Stimulated activated CD8-positive, alpha-beta memory T cell treated with anti-CD3 and anti-CD28 coated beads, Interleukin-7, amount 100 ng/mL, for 48 hours (primary cell): ENCODE measurements at regions not wholly inside any gene's neighbourhood (a gene's known extent, or its start where the extent isn't known, plus 50 kb on each side); places are given as distances from the start of the nearest gene placed in this dataset.
"Not testable (repeated sequence)": the region's sequence is repeated elsewhere in the genome, so short reads cannot be mapped to it uniquely, and the experiment has no call there.

Source experiments
- DNase-seq, 2 donors: peaks; one replicate each; pipeline ENCODE4 v3.0.0-alpha.2; 2020; ENCODE audit warnings: low read depth in 1 of 2; ENCODE audit errors: extremely low read depth in 1 of 2

DNA sequence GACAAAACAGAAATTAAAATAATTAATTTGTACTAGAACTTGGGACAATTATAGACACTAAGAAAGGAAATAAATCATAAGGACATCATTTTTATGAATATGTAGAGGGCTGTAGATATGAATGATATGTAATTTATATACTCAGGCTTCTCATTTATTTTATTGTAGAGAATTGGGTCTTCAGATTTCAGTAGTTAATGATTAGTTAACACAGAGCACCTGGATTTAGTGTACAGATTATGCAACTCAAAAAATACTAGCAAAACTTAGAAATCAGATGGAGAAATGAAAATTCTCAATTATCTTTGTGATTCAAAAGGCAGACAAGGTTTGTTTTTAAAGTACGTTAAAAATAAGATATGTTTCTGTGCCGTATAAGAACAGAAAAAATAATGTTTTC lies 1311.7 kb upstream of the SLC39A10 start:
- no peak for DNase-seq

DNA sequence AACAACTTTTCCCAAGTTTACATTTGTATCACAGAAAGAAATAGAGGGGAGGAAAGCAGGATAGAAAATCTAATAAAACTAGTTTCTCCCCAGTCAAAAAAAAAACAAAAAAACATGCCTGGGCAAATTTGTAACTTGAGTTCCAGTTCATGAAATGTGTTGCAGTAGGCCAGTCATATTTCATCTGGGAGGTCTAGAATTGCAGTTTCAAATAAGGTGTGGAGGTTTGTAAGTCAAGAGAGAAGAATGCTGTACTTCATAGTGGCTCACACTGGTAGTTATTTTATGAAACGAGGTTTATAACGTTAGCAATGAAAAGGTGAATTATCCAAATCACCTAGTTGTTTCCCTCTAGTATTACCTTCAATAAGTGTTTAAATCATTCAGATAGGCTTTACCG lies 1313.9 kb upstream of the SLC39A10 start:
- no peak for DNase-seq

DNA sequence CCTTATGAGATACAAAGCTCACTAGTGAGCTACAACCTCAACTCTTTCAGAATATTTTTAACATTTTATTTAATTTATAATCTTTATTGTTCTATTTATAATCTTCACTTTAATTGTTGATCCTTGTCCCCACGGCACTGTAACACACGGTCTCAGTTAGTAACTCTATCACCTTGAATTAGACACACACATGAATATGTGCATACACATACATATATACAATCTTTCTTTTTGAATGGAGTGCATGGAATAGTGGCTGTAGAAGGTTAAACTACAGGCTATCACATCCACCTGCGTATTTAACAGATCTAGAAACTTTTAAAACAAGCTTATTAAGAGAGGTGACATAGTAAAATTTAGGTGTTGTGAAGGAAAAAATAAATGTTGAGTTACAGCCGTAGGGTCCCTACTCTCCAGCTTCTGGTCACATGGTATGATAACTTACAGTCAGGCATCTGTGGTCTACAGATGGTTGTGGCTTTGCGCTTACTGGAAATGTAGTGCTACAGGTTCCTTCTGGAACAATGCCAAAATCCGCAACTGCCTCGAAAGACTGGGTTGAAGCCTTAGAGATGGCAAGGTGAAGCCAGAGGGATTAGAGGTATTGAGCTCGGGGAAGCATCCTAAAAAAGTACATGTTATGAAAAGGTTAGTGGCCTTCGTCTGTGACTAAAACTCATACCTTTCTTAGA lies 1324.1 kb upstream of the SLC39A10 start:
- DNase-seq, result no peak

DNA sequence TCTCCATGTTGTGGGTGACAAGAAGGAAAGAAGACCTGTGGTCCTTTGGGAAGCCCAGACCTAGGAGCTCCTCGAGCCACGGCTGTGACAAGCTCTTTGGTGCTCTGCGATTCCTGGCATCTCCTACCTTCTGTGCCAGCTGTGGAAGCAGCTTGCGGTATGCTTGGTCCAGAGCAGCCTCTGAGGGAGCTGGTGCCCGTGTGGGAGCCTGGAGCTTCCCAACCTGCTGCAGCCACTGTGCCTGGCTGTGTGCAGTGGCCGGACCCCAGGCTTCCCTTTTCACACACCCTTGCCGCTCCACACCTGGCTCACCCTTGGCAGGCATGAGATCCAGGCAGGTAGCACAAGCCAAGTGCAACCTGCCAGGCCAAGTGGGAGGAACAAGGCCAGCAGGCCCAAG lies 1328.6 kb upstream of the SLC39A10 start:
- DNase-seq, result no peak

DNA sequence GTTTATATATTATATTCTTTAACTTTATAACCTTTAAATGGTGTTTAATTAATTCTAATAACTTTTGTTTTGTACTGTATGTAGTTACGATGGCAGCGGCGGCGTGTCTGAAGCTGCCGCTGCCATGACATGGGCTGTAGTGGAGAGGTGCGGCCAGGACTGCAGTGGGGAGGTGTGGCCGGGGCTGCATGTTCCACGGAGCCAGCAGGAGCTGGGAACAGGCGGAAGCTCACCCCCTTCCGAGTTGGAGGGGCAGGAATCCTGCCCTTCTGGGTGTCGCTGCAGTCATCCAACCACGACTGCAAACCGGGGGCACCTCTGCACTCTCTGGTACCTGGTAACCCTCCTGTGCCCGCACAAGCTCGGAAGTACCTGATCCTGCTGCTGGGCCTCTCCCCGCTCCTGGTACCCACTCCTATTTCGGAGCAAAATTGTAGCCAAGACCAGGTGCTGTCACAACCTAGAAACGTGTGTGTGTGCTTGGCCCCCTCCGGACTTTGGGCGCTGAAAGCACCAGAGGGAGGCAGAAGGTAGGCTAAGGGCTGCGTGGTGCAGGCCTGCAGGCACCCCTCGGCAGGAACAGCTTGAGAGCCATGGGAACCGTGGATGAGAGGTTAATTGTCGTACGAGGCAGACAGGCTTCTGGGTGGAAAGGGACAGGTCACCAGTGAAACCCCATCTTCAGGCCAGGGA lies 1329.7 kb upstream of the SLC39A10 start:
- no peak for DNase-seq

DNA sequence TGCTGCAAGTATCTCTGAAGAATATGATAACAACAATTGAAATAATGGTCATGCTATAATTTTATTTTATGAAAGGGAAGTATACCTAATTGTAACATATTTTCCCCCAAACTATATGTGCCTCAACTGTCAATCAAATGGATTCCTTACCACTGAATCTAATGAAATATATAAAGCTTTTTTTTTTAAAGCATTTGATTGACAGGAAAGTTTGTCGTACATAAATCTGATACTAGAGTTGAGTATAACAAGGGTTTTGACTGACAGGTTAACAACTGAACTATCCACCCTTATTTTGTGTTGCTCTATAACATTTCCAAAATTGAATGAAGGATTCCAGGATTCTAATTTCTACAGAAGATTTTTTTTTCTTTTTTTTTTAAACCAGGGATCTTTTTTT lies 1333.3 kb upstream of the SLC39A10 start:
- no peak for DNase-seq

DNA sequence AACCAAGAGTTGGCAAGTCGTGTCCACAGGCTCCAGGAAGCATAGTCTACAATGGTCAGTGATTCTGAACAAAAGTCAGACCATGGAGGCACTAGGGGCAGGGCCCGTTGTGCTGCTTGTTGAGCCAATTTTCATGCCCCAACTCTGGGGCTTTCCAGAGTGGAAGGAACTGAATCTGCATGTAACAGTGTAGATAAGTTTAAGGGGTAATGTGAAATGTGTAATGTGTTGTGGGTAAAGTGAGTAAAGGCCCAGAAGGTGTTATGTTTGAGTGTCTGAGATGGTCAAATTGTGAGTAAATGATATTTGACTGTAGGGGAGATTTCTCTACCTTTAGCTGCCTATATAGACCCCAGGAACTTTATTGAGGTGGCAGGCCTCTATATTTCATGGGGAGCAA lies 1336.5 kb upstream of the SLC39A10 start:
- DNase-seq, result no peak

DNA sequence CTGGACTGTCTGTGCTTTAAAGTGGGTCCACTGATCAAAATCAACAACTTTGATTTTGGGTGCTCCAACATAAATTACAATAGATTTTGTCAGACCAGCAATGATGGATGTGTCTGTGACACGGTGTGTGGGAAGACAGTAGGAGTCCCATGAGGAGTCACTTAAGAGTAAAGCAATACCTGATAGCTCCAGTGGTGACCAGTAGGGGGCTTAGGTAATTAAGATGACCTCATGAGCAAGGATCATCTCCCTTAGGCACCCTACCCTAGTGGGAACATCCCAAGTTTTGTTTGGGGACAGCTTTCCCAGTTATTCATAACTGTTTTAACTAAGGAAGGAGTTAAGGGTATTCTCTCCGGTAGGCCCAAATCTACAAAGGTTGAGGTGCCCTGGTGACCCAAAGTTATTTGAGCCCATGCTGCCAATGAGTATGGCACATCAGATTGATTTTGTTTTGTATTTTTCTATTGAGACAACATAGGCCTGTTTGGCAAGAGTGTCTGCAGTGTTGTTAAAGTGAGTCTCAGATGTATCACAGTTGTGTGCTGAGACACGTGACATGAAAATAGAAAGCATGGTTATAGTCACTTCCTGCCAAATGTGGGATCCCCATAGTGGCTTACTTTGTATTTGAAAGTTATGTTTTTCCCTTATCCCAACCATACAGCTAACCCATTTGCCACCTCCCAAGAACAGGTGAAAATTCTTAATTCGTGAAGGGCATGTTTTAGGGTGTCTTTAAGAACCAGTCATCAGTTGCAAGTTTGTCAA lies 1337.6 kb upstream of the SLC39A10 start:
- DNase-seq, result no peak

DNA sequence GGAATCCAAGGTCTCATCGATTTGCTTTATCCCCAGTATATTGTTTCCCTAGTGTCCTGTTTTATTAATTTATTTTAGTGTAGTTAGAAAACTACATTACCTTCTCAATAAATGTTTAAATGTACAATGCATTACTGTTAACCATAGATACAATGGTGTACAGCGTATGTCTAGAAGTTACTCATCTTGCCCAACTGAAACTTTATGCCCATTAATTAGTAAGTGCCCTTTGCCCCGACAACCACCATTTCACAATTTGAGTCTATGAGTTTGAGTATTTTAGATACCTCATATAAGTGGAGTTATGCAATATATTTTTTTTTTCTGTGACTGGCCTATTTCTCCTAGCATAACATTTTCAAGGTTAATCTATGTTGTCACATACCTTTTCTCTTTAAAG lies 1343.0 kb upstream of the SLC39A10 start:
- no peak for DNase-seq

DNA sequence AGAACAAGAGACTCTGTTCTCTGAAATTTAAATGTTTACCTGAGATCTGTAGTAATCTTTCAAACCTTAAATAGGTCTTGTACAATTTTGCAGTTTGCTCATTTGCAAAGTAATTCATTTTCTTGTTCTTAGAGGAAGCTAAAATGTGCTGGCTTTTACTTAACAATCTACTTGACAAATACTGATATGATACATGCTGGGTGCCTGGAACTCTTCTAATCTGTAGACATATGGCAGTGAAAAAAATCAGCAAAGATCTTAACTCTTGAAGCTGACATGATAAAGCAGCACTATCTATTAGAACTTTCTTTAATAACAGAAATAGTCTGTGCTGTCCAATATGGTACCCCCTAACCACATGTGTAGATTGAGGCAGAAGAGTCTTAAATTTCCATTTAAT lies 1352.8 kb upstream of the SLC39A10 start:
- DNase-seq, result no peak

DNA sequence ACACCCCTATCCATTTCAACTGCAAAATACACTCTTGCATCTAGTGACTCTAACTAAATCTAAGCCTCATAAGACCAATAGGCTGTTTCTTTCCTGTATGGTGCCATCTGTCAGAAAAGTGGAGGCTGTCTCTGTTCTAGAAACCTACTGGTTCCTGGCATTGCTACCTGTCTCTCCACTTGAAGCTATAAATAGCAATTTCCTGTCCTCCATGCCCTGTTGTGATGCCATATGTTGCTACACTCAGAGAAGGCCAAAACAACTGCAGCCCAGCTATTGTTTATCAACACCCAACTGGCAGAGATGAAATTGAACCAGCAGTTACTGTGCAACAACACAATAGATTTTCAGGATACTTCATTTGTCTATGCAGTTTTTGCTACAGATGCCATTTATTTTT lies 1355.1 kb upstream of the SLC39A10 start:
- DNase-seq, result no peak

DNA sequence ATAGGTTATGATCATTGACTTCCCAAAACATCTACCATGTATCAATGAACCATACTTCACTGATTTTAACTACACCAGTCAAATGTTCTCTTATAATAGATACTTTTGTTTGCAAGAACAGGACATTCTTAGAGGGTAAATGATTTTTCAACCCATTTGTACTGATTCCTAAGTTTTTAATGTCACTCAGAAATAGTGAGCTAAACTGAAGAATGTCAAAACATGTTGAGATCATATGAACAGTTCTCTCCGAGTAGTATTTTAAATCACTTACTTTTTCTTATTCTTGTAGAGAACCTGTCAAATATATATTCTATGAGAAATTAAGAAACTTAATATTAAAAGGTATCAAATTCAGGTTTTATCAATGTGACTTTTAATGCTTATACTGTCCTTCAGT lies 1362.9 kb upstream of the SLC39A10 start:
- no peak for DNase-seq

DNA sequence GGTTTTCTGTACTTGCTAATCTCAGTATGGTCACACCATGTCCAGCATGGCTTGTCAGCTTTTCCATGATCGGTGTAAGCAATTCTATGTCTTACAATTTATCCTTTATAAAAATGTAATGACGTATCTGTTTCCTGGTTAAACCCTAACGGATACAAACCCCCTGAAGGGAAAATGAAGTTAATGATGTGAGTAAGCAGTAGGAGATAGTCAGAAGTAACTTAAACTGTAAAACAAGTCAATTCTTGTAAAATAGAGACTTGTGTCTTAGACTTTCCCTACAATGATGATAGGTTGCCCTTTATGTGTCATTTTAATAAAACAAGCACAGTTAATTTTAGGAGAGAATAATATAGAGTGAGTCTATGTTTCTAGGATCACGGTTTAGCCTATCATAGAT lies 1365.9 kb upstream of the SLC39A10 start:
- no peak for DNase-seq

DNA sequence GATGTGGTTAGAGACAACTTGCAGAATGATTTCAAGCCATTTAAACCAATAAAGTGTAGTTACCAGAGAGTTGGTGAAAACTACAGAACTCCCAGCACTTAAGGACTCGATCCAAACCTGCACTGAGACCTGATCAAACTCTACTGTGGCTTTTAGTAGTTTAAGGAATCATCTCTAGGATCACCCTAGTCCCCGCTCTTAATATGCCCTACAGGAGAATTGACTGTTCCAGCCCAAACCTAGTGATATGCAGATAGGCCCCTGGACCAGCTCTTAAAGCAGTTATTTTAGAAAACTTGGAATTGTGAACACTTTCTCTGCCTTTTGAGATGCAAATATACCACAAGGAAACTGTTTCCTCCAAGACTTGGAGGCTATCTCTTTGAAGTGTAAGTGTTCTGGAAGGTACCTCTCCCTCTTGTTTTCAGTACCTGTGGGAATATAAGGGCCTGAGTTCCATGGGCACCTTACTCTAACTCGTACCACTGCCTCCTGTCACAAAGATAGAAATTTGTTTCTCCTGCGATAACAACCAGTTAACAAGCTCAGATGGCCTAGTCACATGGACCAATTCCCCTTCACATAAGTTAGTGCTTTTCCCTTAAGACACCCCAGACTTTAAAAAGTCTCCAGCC lies 1367.2 kb upstream of the SLC39A10 start:
- DNase-seq, result no peak

DNA sequence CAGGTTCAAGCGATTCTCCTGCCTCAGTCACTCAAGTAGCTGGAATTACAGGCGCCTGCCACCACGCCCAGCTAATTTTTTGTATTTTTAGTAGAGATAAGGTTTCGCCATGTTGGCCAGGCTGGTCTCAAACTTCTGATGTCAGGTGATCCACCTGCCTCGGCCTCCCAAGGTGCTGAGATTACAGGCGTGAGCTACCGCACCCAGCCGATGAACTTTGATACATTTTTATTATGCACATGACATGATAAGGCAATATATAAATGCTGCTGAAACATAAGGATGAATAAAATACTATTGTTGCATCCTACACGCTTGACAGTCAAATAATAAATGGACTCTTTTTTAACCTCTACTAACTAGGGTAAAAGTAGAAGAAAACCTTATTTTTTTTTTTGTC lies 1380.4 kb upstream of the SLC39A10 start:
- not testable (repeated sequence) for DNase-seq

DNA sequence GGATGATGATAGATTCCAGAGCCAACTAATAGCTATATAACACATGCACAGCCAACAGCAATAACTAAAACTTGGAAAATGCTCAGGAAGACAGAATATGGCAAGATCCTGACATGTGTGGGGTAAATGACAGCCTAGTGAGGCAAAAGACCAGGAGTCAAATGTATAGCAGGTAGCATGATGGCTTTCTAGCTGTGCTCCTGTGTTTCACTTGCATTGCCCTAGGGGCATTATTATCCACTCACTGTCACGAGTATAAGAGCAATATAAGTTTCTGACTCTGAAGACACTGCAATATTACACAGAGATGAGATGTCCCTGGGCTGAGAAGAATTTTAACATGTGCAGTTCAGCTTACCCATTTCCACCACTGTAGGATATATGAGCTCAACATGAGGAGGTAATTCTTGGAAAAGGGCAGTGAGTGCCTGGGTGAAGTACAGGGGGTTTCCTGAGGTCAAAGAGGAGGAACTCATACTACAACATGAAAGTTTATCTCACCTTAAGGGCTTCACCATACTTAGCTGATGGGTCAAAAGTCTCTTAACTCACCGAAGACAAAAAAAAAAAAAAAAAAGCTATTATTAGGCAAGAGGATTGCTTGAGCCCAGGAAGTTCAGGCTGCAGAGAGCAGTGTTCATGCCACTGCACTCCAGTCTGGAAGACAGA lies 1385.6 kb upstream of the SLC39A10 start:
- DNase-seq, result no peak

DNA sequence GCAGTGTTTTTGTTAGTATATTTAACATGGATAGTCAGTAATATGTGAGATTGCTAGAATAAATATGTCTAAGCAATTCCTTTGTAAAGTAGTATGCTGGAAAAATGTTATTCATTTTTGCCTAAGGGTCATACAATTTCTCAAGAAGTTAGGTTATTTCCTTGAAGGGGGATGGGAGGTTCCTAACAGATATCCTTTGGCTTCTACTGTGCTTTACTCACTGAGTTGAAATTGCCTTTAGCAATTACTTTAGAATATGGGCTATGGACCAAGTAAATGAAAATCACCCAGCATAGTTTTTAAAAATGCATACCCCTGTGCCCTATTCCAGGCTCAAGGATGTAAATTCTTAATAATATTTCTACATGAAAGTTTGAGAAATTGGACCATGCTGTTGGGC lies 1386.4 kb upstream of the SLC39A10 start:
- no peak for DNase-seq

DNA sequence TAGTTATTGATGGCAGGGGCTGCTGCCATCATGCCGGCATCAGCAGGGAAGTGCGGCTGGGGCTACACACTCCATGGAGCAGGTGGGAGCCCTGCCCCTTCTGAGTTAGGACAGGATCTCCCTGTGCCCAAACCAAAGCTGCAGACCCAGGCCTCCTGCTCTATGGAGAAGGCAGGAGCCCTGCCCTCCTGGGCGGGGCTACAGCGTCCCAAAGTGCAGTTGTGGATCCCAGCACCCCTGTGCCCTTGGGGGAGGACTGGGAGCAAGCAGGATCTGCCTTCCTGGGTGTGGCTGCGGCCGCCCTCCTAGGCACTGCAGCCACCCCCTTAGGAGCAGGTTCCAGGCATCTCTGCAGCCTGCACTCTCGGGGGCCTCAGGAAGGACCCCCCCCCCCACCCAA lies 1392.4 kb upstream of the SLC39A10 start:
- DNase-seq, result no peak

DNA sequence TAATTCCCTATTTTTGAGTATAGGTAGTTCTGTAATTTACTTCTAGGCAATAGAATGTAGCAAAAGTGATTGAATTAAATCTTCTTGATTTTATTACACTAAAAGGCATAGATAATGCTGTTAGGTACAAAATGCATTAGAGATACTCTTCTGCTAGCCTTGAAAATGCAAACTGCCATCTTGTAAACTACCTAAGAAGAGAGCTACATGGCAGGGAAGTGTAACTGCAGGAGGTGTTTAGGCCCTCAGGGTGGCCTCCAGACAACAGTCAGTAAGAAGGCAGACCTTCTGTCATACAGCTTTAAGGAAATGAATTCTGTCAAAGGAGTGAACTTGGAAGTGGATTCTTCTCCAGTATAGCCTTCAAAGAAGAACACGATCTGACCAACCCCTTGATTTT lies 1396.8 kb upstream of the SLC39A10 start:
- no peak for DNase-seq

DNA sequence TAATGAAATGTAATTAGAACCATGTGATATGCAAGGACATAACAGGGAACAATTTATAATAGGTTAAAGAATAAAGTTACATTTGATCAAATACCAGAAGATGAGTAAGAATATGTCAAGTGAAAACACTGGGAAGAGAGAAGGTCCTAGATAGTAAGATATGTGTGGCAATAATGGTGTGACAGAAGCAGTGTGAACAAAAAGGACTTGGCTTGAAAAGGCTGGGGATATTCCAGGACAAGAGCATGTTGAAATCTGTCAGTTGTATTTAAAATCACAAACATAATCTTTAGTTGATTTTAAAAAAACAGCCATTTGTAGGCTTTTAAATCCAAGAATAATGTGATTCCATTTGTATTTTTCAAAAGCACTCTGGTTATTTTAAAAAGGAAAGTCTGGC lies 1399.9 kb upstream of the SLC39A10 start:
- DNase-seq, result no peak
